Central memory CD4-positive, alpha-beta T cell (primary cell): ENCODE measurements at regions not wholly inside any gene's neighbourhood (a gene's known extent, or its start where the extent isn't known, plus 50 kb on each side); places are given as distances from the start of the nearest gene placed in this dataset.

Source experiments
- DNase-seq: peaks from one replicate; pipeline ENCODE4 v3.0.0; 2022

- DNase-seq, result no peak
Measured at GRCh38 chr4:140316799-140317198, 56.6 kb upstream of the SCOC start.

GRCh38 chr4:140315970-140316369 lies 57.5 kb upstream of the SCOC start:
- no peak for DNase-seq

- no peak for DNase-seq
Measured at GRCh38 chr4:140315438-140315837, 58.0 kb upstream of the SCOC start.

GRCh38 chr4:140315019-140315418 lies 58.4 kb upstream of the SCOC start:
- DNase-seq, result no peak

- no peak for DNase-seq
Measured at GRCh38 chr4:140312100-140312499, 61.3 kb upstream of the SCOC start.

- no peak for DNase-seq
Measured at GRCh38 chr4:140311257-140311835, 62.1 kb upstream of the SCOC start.

GRCh38 chr4:140309124-140309870 lies 64.1 kb upstream of the SCOC start:
- DNase-seq, result no peak

- DNase-seq, result no peak
Measured at GRCh38 chr4:140308366-140309123, 64.9 kb upstream of the SCOC start.

GRCh38 chr4:140305053-140305452 lies 68.4 kb upstream of the SCOC start:
- no peak for DNase-seq

- DNase-seq, result no peak
Measured at GRCh38 chr4:140304346-140304745, 69.1 kb upstream of the SCOC start.

GRCh38 chr4:140302151-140302859 lies 71.1 kb upstream of the SCOC start:
- no peak for DNase-seq

- no peak for DNase-seq
Measured at GRCh38 chr4:140300271-140300970, 73.0 kb upstream of the SCOC start.

GRCh38 chr4:140298001-140298400 lies 75.4 kb upstream of the SCOC start:
- DNase-seq, result no peak

GRCh38 chr4:140297221-140297570 lies 76.2 kb upstream of the SCOC start:
- no peak for DNase-seq

- DNase-seq, result no peak
Measured at GRCh38 chr4:140296335-140297220, 76.9 kb upstream of the SCOC start.

- DNase-seq, result no peak
Measured at GRCh38 chr4:140293979-140294378, 79.5 kb upstream of the SCOC start.

GRCh38 chr4:140291259-140291658 lies 82.2 kb upstream of the SCOC start:
- no peak for DNase-seq

- no peak for DNase-seq
Measured at GRCh38 chr4:140289486-140289885, 84.0 kb upstream of the SCOC start.

GRCh38 chr4:140286456-140286855 lies 87.0 kb upstream of the SCOC start:
- DNase-seq, result no peak

- no peak for DNase-seq
Measured at GRCh38 chr4:140284456-140284855, 89.0 kb upstream of the SCOC start.

GRCh38 chr4:140281828-140282552 lies 91.5 kb upstream of the SCOC start:
- no peak for DNase-seq
